Gastrocnemius medialis (tissue), 4 donors: ENCODE measurements at regions not wholly inside any gene's neighbourhood (a gene's known extent, or its start where the extent isn't known, plus 50 kb on each side); places are given as distances from the start of the nearest gene placed in this dataset.

ENCODE experiments used
- POLR2A ChIP-seq, 2 donors: fragments of 450-650 bp; IDR thresholded peaks; one replicate each; pipeline ENCODE4 v1.6.1; 2017; ENCODE audit warnings: antibody characterized with exemption in 2 of 2, mild to moderate bottlenecking in 2 of 2, moderate library complexity in 2 of 2
- TF ChIP-seq, protein P1 (sequence below), 5 experiments: fragments of 450-650 bp in 3 of 5; fragments of 200-600 bp in 2 of 5; sonication (generic) in 2 of 5; IDR thresholded peaks in 4 of 5; conservative IDR thresholded peaks in 1 of 5; 1 replicate in 4 of 5; 2 replicates in 1 of 5; pipeline ENCODE4 v1.5.1; 2016 to 2019; ENCODE audit warnings: antibody characterized with exemption in 5 of 5, mild to moderate bottlenecking in 3 of 5, moderate library complexity in 3 of 5

DNA sequence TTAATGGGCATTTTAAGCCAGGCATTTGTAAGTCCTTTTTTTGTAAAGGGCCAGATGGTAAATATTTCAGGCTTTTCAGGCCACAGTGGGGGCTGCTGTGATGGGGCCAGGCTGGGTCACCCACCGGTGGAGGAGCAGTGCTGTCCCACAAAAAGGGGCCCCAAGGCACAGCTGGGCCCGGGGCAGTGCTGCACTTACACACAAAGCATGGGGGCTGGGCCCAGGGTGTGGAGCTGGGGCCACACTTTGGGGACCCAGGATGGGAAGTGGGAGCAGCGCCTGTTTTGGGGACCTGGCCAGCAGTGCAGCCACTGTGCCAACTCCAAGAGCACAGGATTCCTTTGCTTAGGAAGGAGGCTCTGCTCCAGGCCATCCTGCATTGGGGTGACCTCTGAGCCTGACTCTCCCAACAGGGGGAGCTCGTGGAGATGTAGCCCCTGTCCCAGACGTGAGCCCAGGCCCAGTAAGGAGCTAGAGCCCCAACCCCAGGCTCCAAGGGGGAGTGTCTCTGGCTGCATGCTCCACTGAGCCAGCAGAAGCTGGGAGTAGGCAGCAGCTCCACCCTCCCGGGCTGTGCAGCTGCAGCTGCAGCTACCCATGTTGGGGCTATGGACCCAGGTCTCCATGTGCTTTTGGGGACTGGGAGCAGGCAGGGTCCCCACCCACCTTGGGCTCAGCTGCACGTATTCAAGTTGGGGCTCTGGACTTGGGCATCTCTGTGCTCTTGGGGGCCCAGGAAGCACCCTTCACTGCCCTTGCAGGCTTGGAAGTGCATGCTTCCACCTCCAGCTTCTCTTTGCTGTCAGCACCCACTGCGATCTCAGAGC is 1036.5 kb upstream of the CNTNAP5 start:
- TF ChIP-seq, protein P1, sequence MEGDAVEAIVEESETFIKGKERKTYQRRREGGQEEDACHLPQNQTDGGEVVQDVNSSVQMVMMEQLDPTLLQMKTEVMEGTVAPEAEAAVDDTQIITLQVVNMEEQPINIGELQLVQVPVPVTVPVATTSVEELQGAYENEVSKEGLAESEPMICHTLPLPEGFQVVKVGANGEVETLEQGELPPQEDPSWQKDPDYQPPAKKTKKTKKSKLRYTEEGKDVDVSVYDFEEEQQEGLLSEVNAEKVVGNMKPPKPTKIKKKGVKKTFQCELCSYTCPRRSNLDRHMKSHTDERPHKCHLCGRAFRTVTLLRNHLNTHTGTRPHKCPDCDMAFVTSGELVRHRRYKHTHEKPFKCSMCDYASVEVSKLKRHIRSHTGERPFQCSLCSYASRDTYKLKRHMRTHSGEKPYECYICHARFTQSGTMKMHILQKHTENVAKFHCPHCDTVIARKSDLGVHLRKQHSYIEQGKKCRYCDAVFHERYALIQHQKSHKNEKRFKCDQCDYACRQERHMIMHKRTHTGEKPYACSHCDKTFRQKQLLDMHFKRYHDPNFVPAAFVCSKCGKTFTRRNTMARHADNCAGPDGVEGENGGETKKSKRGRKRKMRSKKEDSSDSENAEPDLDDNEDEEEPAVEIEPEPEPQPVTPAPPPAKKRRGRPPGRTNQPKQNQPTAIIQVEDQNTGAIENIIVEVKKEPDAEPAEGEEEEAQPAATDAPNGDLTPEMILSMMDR (IDR thresholded peaks at IDR 0.05 in 4 of 5, conservative IDR thresholded peaks at IDR 0.05 in 1 of 5): no peak
- TF ChIP-seq POLR2A (IDR thresholded peaks at IDR 0.05): no peak
